ENCODE measurements at regions not wholly inside any gene's neighbourhood (a gene's known extent, or its start where the extent isn't known, plus 50 kb on each side); places are given as distances from the start of the nearest gene placed in this dataset.

GRCh38 chr21:26781331-26781730 lies 63.9 kb downstream of the ADAMTS1 start:
- TF ChIP-seq CTCF (IDR thresholded peaks at IDR 0.05; ENCODE audit: low read depth, low read length, missing input control) = no peak
- no peak for TF ChIP-seq EGR1 (IDR thresholded peaks at IDR 0.05; ENCODE audit: low read depth in 2 of 2)
- TF ChIP-seq MAX (IDR thresholded peaks at IDR 0.05) = no peak
- TF ChIP-seq RAD21 (IDR thresholded peaks at IDR 0.05) = no peak
- TF ChIP-seq GABPA (IDR thresholded peaks at IDR 0.05 in 1 of 2, conservative IDR thresholded peaks at IDR 0.05 in 1 of 2) = no peak
- no peak for TF ChIP-seq REST (IDR thresholded peaks at IDR 0.05)
- TF ChIP-seq FOXA2 (IDR thresholded peaks at IDR 0.05) = no peak
- TF ChIP-seq RXRA (IDR thresholded peaks at IDR 0.05) = no peak
- no peak for TF ChIP-seq SP1 (IDR thresholded peaks at IDR 0.05)
- TF ChIP-seq ATF3 (IDR thresholded peaks at IDR 0.05) = no peak
- no peak for TF ChIP-seq ZBTB33 (IDR thresholded peaks at IDR 0.05)
- no peak for TF ChIP-seq FOXA1 (IDR thresholded peaks at IDR 0.05)

All from liver (tissue), 3 donors.